GM19372 (cell line): ENCODE measurements at regions not wholly inside any gene's neighbourhood (a gene's known extent, or its start where the extent isn't known, plus 50 kb on each side); places are given as distances from the start of the nearest gene placed in this dataset.

Experiments used
- ATAC-seq: cut with Tn5 transposase; IDR thresholded peaks from one replicate; pipeline ENCODE4 v1.9.1; 2021; ENCODE audit warnings: mild to moderate bottlenecking, low read depth, moderate library complexity; ENCODE audit not compliant: unreplicated experiment

GRCh38 chr9:109593612-109594011 lies 95.5 kb upstream of the PTPN3 start:
- ATAC-seq: no peak

GRCh38 chr9:109597496-109597895 lies 99.4 kb upstream of the PTPN3 start:
- no peak for ATAC-seq

- no peak for ATAC-seq
Measured at GRCh38 chr9:109599131-109599530, 101.0 kb upstream of the PTPN3 start.

- no peak for ATAC-seq
Measured at GRCh38 chr9:109599711-109600110, 101.6 kb upstream of the PTPN3 start.

GRCh38 chr9:109600142-109600541 lies 102.0 kb upstream of the PTPN3 start:
- no peak for ATAC-seq

- ATAC-seq: no peak
Measured at GRCh38 chr9:109601181-109601580, 103.1 kb upstream of the PTPN3 start.

- ATAC-seq: no peak
Measured at GRCh38 chr9:109602987-109603386, 104.9 kb upstream of the PTPN3 start.

GRCh38 chr9:109604131-109604530 lies 106.0 kb upstream of the PTPN3 start:
- no peak for ATAC-seq

- no peak for ATAC-seq
Measured at GRCh38 chr9:109604781-109605180, 106.7 kb upstream of the PTPN3 start.

GRCh38 chr9:109609060-109609459 lies 111.0 kb upstream of the PTPN3 start:
- ATAC-seq: no peak

- ATAC-seq: no peak
Measured at GRCh38 chr9:109616571-109617120, 118.5 kb upstream of the PTPN3 start.

GRCh38 chr9:109619310-109619709 lies 121.2 kb upstream of the PTPN3 start:
- no peak for ATAC-seq

- ATAC-seq: no peak
Measured at GRCh38 chr9:109624143-109624542, 126.0 kb upstream of the PTPN3 start.

- ATAC-seq: no peak
Measured at GRCh38 chr9:109624896-109625295, 126.8 kb upstream of the PTPN3 start.

- ATAC-seq: no peak
Measured at GRCh38 chr9:109627042-109627441, 128.9 kb upstream of the PTPN3 start.

- no peak for ATAC-seq
Measured at GRCh38 chr9:109629615-109630014, 131.5 kb upstream of the PTPN3 start.

GRCh38 chr9:109632817-109633216 lies 134.7 kb upstream of the PTPN3 start:
- no peak for ATAC-seq

- ATAC-seq: no peak
Measured at GRCh38 chr9:109639674-109640579, 140.1 kb upstream of the PALM2AKAP2 start.

- no peak for ATAC-seq
Measured at GRCh38 chr9:109640580-109641371, 139.2 kb upstream of the PALM2AKAP2 start.

- ATAC-seq: no peak
Measured at GRCh38 chr9:109641372-109641659, 138.7 kb upstream of the PALM2AKAP2 start.

GRCh38 chr9:109652112-109652511 lies 127.9 kb upstream of the PALM2AKAP2 start:
- ATAC-seq: no peak
